Endothelial cell of umbilical vein (primary cell): ENCODE measurements at regions not wholly inside any gene's neighbourhood (a gene's known extent, or its start where the extent isn't known, plus 50 kb on each side); places are given as distances from the start of the nearest gene placed in this dataset.

Experiments used
- POLR2AphosphoS5 ChIP-seq: IDR thresholded peaks from 2 replicates; pipeline ENCODE4 v1.6.1; 2012; ENCODE audit warnings: low read depth, mild to moderate bottlenecking, control low read depth, low read length, moderate library complexity; ENCODE audit not compliant: insufficient read depth
- TF ChIP-seq, protein P1 (sequence below), 2 donors: IDR thresholded peaks; 1 replicate in 1 of 2; 2 replicates in 1 of 2; pipeline ENCODE4 v1.5.1; 2011; ENCODE audit warnings: low read length in 2 of 2, mild to moderate bottlenecking in 2 of 2, moderate library complexity in 2 of 2, control low read depth in 1 of 2, inconsistent platforms in 1 of 2, low read depth in 1 of 2; ENCODE audit not compliant: insufficient read depth in 1 of 2; ENCODE audit errors: extremely low read depth in 1 of 2

DNA sequence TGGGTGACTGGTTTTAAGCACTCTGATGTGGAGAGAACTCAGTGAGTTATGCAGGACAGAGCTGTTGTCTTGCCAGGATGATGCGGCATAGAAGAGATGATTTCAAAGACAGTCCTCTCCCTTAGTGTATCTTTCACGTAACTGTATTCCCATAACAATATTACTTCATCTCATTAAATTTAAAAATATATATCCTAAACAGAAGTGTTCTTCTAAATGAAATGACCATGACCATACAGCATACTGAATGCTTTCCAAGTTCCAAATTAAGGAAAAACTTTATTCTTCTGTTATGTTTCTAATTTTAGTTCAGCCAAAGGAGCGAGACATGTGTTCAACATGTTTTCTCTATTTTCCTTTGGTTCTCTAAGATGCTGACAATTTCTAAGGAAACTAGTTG, 600.1 kb upstream of the FSHR start:
- TF ChIP-seq, protein P1, sequence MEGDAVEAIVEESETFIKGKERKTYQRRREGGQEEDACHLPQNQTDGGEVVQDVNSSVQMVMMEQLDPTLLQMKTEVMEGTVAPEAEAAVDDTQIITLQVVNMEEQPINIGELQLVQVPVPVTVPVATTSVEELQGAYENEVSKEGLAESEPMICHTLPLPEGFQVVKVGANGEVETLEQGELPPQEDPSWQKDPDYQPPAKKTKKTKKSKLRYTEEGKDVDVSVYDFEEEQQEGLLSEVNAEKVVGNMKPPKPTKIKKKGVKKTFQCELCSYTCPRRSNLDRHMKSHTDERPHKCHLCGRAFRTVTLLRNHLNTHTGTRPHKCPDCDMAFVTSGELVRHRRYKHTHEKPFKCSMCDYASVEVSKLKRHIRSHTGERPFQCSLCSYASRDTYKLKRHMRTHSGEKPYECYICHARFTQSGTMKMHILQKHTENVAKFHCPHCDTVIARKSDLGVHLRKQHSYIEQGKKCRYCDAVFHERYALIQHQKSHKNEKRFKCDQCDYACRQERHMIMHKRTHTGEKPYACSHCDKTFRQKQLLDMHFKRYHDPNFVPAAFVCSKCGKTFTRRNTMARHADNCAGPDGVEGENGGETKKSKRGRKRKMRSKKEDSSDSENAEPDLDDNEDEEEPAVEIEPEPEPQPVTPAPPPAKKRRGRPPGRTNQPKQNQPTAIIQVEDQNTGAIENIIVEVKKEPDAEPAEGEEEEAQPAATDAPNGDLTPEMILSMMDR (IDR thresholded peaks at IDR 0.05; ENCODE audit: extremely low read depth in 1 of 2, insufficient read depth in 1 of 2, low read depth in 1 of 2, low read length in 2 of 2), result no peak
- TF ChIP-seq POLR2AphosphoS5, result no peak
